ENCODE measurements at regions not wholly inside any gene's neighbourhood (a gene's known extent, or its start where the extent isn't known, plus 50 kb on each side); places are given as distances from the start of the nearest gene placed in this dataset.

- no peak for TF ChIP-seq CTCF (IDR thresholded peaks at IDR 0.05; ENCODE audit: low read depth, low read length)
- DNase-seq (ENCODE audit: extremely low read depth, low read depth), result no peak
These were observed 92.1 kb upstream of the LMO4 start for GRCh38 chr1:87236585-87236984.

- no peak for TF ChIP-seq CTCF (IDR thresholded peaks at IDR 0.05; ENCODE audit: low read depth, low read length)
- no peak for DNase-seq (ENCODE audit: extremely low read depth, low read depth)
These were observed 88.6 kb upstream of the LMO4 start for GRCh38 chr1:87239997-87240605.

- no peak for DNase-seq (ENCODE audit: extremely low read depth, low read depth)
- no peak for TF ChIP-seq CTCF (IDR thresholded peaks at IDR 0.05; ENCODE audit: low read depth, low read length)
These were observed 87.9 kb upstream of the LMO4 start for GRCh38 chr1:87240661-87241285.

- no peak for DNase-seq (ENCODE audit: extremely low read depth, low read depth)
- TF ChIP-seq CTCF (IDR thresholded peaks at IDR 0.05; ENCODE audit: low read depth, low read length), result no peak
These were observed 86.1 kb upstream of the LMO4 start for GRCh38 chr1:87242445-87243185.

- no peak for DNase-seq (ENCODE audit: extremely low read depth, low read depth)
- TF ChIP-seq CTCF (IDR thresholded peaks at IDR 0.05; ENCODE audit: low read depth, low read length), result no peak
These were observed 85.1 kb upstream of the LMO4 start for GRCh38 chr1:87243573-87243972.

GRCh38 chr1:87246436-87246835, 82.2 kb upstream of the LMO4 start:
- no peak for DNase-seq (ENCODE audit: extremely low read depth, low read depth)
- no peak for TF ChIP-seq CTCF (IDR thresholded peaks at IDR 0.05; ENCODE audit: low read depth, low read length)

- no peak for TF ChIP-seq CTCF (IDR thresholded peaks at IDR 0.05; ENCODE audit: low read depth, low read length)
- no peak for DNase-seq (ENCODE audit: extremely low read depth, low read depth)
These were observed 78.9 kb upstream of the LMO4 start for GRCh38 chr1:87249803-87250202.
